Prostate gland (tissue), 2 donors: ENCODE measurements at regions not wholly inside any gene's neighbourhood (a gene's known extent, or its start where the extent isn't known, plus 50 kb on each side); places are given as distances from the start of the nearest gene placed in this dataset.

Source experiments
- DNase-seq: peaks from one replicate; pipeline ENCODE4 v3.0.0-alpha.2; 2019; ENCODE audit warnings: low spot score
- H3K27ac ChIP-seq, 2 donors: fragments of 200-600 bp; sonication (generic); 2 replicates each; pipeline ENCODE4 v1.5.1; 2017 to 2019
- H3K27me3 ChIP-seq: fragments of 200-600 bp; sonication (generic); replicated peaks from 2 replicates; pipeline ENCODE4 v1.5.1; 2019; ENCODE audit not compliant: insufficient read depth
- H3K36me3 ChIP-seq, 2 donors: fragments of 200-600 bp; sonication (generic); 1 replicate in 1 of 2; 2 replicates in 1 of 2; pipeline versions ENCODE4 v1.5.1 to v1.8.1; 2017 to 2019
- H3K4me1 ChIP-seq: fragments of 200-600 bp; sonication (generic); replicated peaks from 2 replicates; pipeline ENCODE4 v1.5.1; 2019
- H3K4me3 ChIP-seq, 2 donors: fragments of 200-600 bp; sonication (generic); 2 replicates each; pipeline ENCODE4 v1.5.1; 2017 to 2019
- H3K9me3 ChIP-seq: fragments of 200-600 bp; sonication (generic); 2 replicates; pipeline ENCODE4 v1.5.1; 2017
- POLR2AphosphoS5 ChIP-seq: sonication (generic); formaldehyde crosslinking; IDR thresholded peaks from one replicate; pipeline ENCODE4 v1.6.1; 2017; ENCODE audit warnings: antibody characterized with exemption
- WGBS: methylation state at CpG from one replicate; pipeline ENCODE4 v1.1.5; 2018; 5-methylcytosine and 5-hydroxymethylcytosine counted together
- intact Hi-C: fragments of 100-400 bp; cut with DNase I; formaldehyde crosslinking; loops from one replicate; pipeline ENCODE4 v1.14.2; 2022

DNA sequence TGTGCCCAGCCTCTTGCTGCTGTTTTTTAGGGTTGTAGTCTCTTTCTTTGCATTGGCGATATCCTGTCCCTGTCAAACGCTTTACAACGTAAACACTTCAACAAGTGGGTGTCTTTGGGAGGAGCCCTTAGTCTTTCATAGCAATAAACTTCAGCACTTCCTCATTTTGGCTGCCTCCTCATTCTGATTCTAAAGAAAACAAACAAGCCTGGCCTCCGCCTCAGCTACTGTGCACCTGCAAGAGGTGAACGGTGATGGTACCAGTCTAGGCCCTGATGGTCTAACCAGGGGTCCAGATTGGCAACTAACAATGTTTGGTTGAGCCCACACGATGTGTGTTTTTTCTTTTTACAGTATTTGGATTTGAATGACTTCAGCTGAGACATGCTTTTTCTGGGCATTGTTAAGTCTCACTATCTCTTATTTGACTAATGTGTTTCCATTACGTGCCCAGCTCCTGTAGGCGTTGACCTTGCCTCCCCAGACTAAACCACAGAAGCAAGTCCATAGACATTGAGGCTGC is 53.2 kb upstream of the CUL3 start:
- 39% methylated on average over 8 of the region's 8 CpGs for WGBS
- Histone ChIP-seq H3K36me3 (no peaks in the 10 kb centered on the region), H3K4me1 (no peaks in the 10 kb centered on the region), H3K27ac (no peak overlapping the region), H3K4me3 (no peak overlapping the region), H3K9me3 (no peaks in the 10 kb centered on the region), H3K27me3 (no peaks in the 10 kb centered on the region)
- intact Hi-C loops: no loop called here
- TF ChIP-seq POLR2AphosphoS5: no peak
- DNase-seq: no peak
